ENCODE measurements at regions not wholly inside any gene's neighbourhood (a gene's known extent, or its start where the extent isn't known, plus 50 kb on each side); places are given as distances from the start of the nearest gene placed in this dataset.

DNA sequence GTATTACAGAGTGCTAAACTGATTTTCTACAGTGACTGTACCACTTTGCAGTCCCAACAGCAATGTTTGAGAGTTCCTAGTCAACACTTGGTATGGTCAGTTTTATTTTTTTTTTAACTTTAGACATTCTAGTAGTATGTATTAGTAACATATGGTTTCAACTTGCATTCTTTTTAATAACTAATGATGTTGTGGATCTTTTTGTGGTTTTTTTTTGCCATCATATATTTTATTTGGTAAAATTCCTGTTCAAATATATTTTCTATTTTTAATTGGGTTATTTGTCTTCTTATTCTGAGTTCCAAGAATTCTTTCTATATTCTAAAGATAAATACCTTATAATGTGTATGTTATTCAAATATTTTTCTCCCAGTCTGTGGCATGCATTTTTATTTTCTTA lies 189.4 kb upstream of the ECI2 start:
- H3K27me3 Mint-ChIP-seq: no peaks in the 10 kb centered on the region
- H3K4me3 Mint-ChIP-seq: no peak overlapping the region
- H3K4me1 Mint-ChIP-seq (ENCODE audit: unreplicated experiment): peaks cover 30% of the 10 kb centered on the region
- H3K36me3 Mint-ChIP-seq: no peaks in the 10 kb centered on the region
- H3K27ac Mint-ChIP-seq: no peak overlapping the region
- TF ChIP-seq, protein P1, sequence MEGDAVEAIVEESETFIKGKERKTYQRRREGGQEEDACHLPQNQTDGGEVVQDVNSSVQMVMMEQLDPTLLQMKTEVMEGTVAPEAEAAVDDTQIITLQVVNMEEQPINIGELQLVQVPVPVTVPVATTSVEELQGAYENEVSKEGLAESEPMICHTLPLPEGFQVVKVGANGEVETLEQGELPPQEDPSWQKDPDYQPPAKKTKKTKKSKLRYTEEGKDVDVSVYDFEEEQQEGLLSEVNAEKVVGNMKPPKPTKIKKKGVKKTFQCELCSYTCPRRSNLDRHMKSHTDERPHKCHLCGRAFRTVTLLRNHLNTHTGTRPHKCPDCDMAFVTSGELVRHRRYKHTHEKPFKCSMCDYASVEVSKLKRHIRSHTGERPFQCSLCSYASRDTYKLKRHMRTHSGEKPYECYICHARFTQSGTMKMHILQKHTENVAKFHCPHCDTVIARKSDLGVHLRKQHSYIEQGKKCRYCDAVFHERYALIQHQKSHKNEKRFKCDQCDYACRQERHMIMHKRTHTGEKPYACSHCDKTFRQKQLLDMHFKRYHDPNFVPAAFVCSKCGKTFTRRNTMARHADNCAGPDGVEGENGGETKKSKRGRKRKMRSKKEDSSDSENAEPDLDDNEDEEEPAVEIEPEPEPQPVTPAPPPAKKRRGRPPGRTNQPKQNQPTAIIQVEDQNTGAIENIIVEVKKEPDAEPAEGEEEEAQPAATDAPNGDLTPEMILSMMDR (conservative IDR thresholded peaks at IDR 0.05): no peak
- DNase-seq (ENCODE audit: extremely low spot score, unreplicated experiment): no peak
- H3K9me3 Mint-ChIP-seq: peaks cover 9% of the 10 kb centered on the region

DNA sequence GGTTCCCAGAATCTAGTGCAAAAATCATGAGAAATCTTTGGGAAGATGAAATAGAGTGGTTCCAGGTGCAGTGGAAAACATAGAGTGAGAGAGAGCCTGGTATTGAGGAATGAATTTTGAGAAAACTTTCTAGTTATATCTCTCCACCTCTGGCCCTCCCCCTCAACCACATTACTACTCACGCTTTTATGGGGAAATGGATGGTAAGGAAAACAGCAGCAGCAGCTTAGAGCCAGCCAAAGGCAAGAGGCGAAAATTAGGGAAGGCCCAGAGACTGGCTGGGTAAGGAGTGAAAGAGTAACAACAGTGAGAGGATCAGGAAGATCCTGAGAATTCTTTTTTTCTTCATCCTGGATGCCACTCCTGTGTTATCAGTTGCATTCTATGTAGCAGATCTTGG lies 187.9 kb upstream of the ECI2 start:
- Mint-ChIP-seq H3K27me3 (no peaks in the 10 kb centered on the region), H3K36me3 (no peaks in the 10 kb centered on the region), H3K4me3 (peak overlapping the region; percentile 37), H3K4me1 (ENCODE audit: unreplicated experiment) (peaks cover 36% of the 10 kb centered on the region), H3K27ac (no peak overlapping the region), H3K9me3 (peaks cover 9% of the 10 kb centered on the region)
- TF ChIP-seq, protein P1 (conservative IDR thresholded peaks at IDR 0.05): no peak
- no peak for DNase-seq (ENCODE audit: extremely low spot score, unreplicated experiment)

DNA sequence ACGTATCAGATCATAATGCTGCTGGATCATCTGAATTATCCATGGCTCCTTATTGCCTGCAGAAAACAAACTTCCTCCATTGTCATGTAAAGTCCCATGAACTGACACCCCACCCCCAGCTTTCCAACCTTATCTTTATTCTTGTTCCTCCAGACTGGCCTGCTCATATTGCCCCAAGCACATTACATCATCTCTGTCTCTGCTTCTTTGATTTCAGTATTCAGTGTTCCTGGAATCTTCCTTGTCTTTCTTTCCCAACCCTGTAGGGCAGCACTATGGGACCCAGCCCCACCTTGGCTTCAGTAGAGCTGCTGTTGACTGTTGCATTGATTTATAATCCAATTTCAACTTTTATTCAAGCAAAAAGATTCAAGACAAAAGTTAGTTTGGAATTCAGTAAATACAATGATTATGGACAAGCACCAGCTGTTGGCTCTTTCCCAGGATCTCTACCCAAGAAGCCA lies 187.5 kb upstream of the ECI2 start:
- no peaks in the 10 kb centered on the region for H3K36me3 Mint-ChIP-seq
- DNase-seq (ENCODE audit: extremely low spot score, unreplicated experiment): no peak
- H3K4me1 Mint-ChIP-seq (ENCODE audit: unreplicated experiment): peaks cover 40% of the 10 kb centered on the region
- TF ChIP-seq, protein P1 (conservative IDR thresholded peaks at IDR 0.05): no peak
- peak overlapping the region; percentile 37 for H3K4me3 Mint-ChIP-seq
- peaks cover 9% of the 10 kb centered on the region for H3K9me3 Mint-ChIP-seq
- H3K27ac Mint-ChIP-seq: peak overlapping the region; percentile 22
- H3K27me3 Mint-ChIP-seq: no peaks in the 10 kb centered on the region

DNA sequence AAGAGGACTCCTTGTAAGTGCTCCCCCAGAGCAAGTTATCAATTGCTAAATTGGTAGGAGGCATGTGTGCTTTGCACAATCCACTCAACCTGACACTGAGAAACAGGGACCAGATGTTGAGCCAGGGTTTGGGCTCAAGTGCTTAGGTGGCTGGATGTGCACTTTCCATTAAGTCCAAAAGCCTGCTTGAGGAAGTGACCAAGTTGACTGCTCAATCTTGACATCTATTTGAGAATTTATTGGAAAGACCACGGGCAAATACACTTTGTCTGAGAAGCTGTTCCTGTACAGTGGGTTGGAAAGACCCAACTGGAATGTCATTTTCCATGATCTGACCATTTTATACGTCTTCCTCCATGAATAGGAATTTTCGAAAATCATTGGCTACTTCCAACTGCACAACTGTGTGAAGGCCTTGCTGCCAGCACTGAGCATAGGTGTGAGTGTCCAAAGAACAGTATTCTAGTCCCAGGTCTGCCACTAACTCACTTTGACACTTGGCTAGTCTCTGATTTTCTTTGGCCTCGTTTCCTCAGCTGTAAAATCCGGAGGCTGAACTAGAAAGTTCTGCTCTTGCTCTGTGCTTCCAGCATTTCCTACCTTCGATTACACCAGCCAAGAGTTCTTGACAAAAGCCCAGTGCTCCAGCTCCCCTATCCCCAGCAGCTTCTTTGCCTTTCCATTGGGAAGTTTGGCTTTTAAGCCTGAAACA lies 186.9 kb upstream of the ECI2 start:
- no peak for DNase-seq (ENCODE audit: extremely low spot score, unreplicated experiment)
- H3K4me3 Mint-ChIP-seq: no peak overlapping the region
- peak overlapping the region; percentile 22 for H3K27ac Mint-ChIP-seq
- H3K4me1 Mint-ChIP-seq (ENCODE audit: unreplicated experiment): peaks cover 45% of the 10 kb centered on the region
- no peaks in the 10 kb centered on the region for H3K36me3 Mint-ChIP-seq
- no peaks in the 10 kb centered on the region for H3K27me3 Mint-ChIP-seq
- peaks cover 9% of the 10 kb centered on the region for H3K9me3 Mint-ChIP-seq
- TF ChIP-seq, protein P1 (conservative IDR thresholded peaks at IDR 0.05): no peak

DNA sequence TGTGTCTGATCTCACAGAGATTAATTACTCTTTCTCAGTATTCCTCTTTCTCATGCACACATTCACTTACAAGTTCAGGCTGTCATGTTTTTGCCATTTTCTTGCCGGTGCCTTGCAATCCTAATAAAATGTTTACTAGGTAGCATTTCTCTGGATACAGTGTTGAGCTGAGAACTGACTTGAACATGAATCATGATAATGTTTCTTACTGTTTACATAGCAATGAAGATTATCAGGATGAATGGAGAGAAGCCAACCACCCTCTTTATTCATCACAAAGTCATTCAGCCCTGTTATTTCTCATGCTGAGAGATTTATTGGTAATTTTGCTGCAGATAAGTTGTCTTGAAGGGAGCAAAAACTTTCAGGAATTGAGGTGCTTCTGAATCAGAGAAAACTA lies 185.5 kb upstream of the ECI2 start:
- H3K36me3 Mint-ChIP-seq: no peaks in the 10 kb centered on the region
- H3K27ac Mint-ChIP-seq: peak overlapping the region; percentile 66
- H3K27me3 Mint-ChIP-seq: no peaks in the 10 kb centered on the region
- peaks cover 11% of the 10 kb centered on the region for H3K9me3 Mint-ChIP-seq
- H3K4me1 Mint-ChIP-seq (ENCODE audit: unreplicated experiment): peaks cover 51% of the 10 kb centered on the region
- TF ChIP-seq, protein P1 (conservative IDR thresholded peaks at IDR 0.05): no peak
- H3K4me3 Mint-ChIP-seq: peak overlapping the region; percentile 40
- no peak for DNase-seq (ENCODE audit: extremely low spot score, unreplicated experiment)

Measured in type B pancreatic cell (in vitro differentiated cells).